ENCODE measurements at regions not wholly inside any gene's neighbourhood (a gene's known extent, or its start where the extent isn't known, plus 50 kb on each side); places are given as distances from the start of the nearest gene placed in this dataset.

DNA sequence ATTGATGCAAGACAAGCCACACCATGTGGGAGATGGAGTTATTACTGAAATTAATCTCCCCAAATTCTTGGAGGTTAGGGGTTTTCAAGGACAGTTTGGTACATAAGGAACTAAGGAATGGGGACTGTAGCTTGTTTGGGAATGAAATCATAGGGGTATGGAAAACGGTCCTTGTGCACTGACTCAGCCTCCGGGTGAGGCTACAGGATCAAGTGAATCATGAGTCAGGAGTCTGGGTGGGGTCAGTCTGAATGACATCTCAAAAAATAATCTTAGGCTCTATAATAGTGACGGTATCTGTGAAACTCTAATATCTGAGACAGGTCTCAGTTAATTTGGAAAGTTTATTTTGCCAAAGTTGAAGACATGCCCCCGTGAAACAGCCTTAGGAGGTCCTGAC, 128.5 kb upstream of the CYSLTR1 start:
- TF ChIP-seq, protein P1, sequence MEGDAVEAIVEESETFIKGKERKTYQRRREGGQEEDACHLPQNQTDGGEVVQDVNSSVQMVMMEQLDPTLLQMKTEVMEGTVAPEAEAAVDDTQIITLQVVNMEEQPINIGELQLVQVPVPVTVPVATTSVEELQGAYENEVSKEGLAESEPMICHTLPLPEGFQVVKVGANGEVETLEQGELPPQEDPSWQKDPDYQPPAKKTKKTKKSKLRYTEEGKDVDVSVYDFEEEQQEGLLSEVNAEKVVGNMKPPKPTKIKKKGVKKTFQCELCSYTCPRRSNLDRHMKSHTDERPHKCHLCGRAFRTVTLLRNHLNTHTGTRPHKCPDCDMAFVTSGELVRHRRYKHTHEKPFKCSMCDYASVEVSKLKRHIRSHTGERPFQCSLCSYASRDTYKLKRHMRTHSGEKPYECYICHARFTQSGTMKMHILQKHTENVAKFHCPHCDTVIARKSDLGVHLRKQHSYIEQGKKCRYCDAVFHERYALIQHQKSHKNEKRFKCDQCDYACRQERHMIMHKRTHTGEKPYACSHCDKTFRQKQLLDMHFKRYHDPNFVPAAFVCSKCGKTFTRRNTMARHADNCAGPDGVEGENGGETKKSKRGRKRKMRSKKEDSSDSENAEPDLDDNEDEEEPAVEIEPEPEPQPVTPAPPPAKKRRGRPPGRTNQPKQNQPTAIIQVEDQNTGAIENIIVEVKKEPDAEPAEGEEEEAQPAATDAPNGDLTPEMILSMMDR (IDR thresholded peaks at IDR 0.05), result no peak
- TF ChIP-seq POLR2A (IDR thresholded peaks at IDR 0.05), result no peak

All from body of pancreas (tissue), 4 donors.